ENCODE measurements at regions not wholly inside any gene's neighbourhood (a gene's known extent, or its start where the extent isn't known, plus 50 kb on each side); places are given as distances from the start of the nearest gene placed in this dataset.

GRCh38 chr18:40631319-40631718, 1323.7 kb upstream of the PIK3C3 start:
- TF ChIP-seq CTCF (conservative IDR thresholded peaks at IDR 0.05; ENCODE audit: low read length), result no peak
- TF ChIP-seq EZH2phosphoT487 (IDR thresholded peaks at IDR 0.05; ENCODE audit: borderline replicate concordance, low read depth, low read length), result no peak
